ENCODE measurements at regions not wholly inside any gene's neighbourhood (a gene's known extent, or its start where the extent isn't known, plus 50 kb on each side); places are given as distances from the start of the nearest gene placed in this dataset.

DNA sequence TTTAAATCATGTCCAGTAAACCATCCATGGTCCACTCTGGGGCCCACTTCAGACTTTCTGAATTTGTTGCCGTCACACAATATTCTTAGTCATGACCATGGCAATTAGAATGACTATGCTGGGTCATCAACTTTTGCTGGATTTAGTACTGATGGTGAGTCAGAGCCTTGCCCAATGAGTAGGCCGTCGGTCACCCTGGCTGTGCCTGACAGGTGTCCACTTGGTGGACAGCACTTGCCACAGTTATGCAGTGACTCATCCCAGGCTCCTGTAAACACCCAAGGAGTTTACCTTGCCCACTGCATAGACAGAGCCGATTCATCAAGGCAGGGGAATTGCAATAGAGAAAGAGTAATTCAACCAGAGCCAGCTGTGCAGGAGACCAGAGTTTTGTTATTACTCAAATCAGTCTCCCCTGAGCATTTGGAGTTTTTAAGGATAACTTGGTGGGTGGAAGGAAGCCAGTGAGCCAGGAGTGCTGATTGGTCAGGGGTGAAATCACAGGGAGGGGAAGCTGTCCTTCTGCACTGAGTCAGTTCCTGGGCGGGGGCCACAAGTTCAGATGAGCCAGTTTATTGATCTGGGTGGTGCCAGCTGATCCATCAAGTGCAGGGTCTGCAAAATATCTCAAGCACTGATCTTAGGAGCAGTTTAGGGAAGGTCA is 333.8 kb downstream of the PTPRU start:
- DNase-seq, result no peak
- H3K36me3 ChIP-seq, result no peaks in the 10 kb centered on the region
- no peaks in the 10 kb centered on the region for H3K9me3 ChIP-seq (ENCODE audit: severe bottlenecking)
- TF ChIP-seq, protein P1, sequence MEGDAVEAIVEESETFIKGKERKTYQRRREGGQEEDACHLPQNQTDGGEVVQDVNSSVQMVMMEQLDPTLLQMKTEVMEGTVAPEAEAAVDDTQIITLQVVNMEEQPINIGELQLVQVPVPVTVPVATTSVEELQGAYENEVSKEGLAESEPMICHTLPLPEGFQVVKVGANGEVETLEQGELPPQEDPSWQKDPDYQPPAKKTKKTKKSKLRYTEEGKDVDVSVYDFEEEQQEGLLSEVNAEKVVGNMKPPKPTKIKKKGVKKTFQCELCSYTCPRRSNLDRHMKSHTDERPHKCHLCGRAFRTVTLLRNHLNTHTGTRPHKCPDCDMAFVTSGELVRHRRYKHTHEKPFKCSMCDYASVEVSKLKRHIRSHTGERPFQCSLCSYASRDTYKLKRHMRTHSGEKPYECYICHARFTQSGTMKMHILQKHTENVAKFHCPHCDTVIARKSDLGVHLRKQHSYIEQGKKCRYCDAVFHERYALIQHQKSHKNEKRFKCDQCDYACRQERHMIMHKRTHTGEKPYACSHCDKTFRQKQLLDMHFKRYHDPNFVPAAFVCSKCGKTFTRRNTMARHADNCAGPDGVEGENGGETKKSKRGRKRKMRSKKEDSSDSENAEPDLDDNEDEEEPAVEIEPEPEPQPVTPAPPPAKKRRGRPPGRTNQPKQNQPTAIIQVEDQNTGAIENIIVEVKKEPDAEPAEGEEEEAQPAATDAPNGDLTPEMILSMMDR (IDR thresholded peaks at IDR 0.05; ENCODE audit: low read depth, low read length), result no peak
- no peaks in the 10 kb centered on the region for H3K27me3 ChIP-seq (ENCODE audit: insufficient read depth, low read depth, severe bottlenecking)
- no peak overlapping the region for H3K27ac ChIP-seq
- H3K4me3 ChIP-seq (ENCODE audit: low read depth, low read length), result no peak overlapping the region

DNA sequence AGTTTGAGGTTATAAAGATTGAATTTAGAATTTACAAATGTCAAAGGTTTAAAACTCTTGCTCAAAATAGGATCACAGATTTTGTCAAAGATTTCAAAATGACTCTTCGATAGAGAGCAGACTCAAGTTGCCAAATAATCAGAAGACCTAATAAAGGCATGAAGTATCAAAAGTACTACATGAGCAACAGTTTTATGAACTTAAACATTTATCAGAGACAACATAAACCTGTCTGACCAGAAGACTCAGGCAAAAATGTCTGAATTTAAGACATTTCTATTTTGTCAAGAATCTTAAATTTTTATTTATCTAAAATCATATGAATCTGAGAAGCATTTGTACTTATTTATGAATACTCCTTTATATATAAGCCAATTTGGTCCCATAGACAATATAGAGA is 330.9 kb downstream of the PTPRU start:
- Histone ChIP-seq H3K9me3 (ENCODE audit: severe bottlenecking) (peaks cover 20% of the 10 kb centered on the region), H3K4me3 (ENCODE audit: low read depth, low read length) (no peak overlapping the region), H3K36me3 (no peaks in the 10 kb centered on the region), H3K27me3 (ENCODE audit: insufficient read depth, low read depth, severe bottlenecking) (no peaks in the 10 kb centered on the region), H3K27ac (no peak overlapping the region)
- TF ChIP-seq, protein P1 (IDR thresholded peaks at IDR 0.05; ENCODE audit: low read depth, low read length), result no peak
- DNase-seq, result no peak

DNA sequence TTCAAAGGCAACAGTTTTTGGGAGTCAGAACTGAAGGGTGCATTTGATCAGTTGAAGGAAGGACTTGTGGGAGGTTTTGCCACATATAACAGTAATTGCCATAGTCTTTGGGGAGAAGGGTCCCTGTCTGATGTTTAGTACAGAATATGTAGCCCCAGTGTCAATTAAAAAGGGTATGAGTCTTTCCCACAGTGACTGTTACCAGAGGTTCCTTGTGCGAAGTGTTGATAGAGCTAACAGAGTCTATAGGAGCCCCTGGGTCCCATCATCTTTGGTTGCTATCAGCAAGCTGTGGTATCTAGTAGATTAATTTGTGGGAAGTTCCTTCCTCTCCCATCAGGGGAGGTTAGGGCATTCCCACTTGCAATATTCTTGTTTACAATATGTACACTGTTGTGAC is 329.2 kb downstream of the PTPRU start:
- H3K9me3 ChIP-seq (ENCODE audit: severe bottlenecking), result peaks cover 25% of the 10 kb centered on the region
- DNase-seq, result no peak
- no peaks in the 10 kb centered on the region for H3K27me3 ChIP-seq (ENCODE audit: insufficient read depth, low read depth, severe bottlenecking)
- no peaks in the 10 kb centered on the region for H3K36me3 ChIP-seq
- TF ChIP-seq, protein P1 (IDR thresholded peaks at IDR 0.05; ENCODE audit: low read depth, low read length), result no peak
- no peak overlapping the region for H3K27ac ChIP-seq
- no peak overlapping the region for H3K4me3 ChIP-seq (ENCODE audit: low read depth, low read length)

DNA sequence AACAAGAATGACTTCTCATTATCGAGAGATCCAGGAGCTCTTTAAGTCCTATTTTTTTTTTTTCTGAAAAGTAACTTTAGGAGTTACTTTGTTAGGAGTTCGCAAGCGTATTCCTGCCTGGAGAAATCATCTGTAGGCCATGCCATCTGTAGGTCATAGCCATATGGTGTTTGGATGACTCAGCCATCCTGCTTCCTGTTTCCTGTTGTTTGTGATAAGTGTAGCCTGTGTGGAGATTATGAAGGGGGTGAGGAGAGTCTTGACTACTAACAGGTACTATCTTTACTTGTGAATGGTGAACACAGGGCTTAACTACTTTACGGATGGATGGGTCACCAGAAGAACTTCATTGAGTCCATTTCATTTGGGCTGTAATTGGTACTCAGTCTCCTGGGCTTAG is 327.2 kb downstream of the PTPRU start:
- Histone ChIP-seq H3K27me3 (ENCODE audit: insufficient read depth, low read depth, severe bottlenecking) (no peaks in the 10 kb centered on the region), H3K36me3 (no peaks in the 10 kb centered on the region), H3K9me3 (ENCODE audit: severe bottlenecking) (peaks cover 25% of the 10 kb centered on the region), H3K27ac (no peak overlapping the region), H3K4me3 (ENCODE audit: low read depth, low read length) (no peak overlapping the region)
- TF ChIP-seq, protein P1 (IDR thresholded peaks at IDR 0.05; ENCODE audit: low read depth, low read length), result no peak
- DNase-seq, result no peak

DNA sequence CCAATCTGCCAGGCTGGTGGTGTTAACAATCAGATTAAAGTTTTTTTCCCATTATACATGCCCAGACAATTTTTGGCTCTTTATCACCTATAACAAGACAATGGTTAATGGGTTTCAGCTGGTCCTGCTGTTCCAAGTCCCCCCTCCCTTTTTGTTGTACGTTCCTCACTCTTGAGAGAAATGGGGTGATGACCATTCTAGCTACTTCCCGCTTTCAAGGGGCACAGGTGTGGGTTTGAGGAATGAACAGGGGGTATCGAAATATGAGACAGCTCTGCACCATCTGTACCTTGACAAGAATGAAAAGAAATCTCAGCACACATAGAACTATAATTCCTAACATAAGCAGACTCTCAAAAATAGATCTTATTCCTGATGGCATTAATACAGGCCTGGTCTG is 326.8 kb downstream of the PTPRU start:
- no peak overlapping the region for H3K4me3 ChIP-seq (ENCODE audit: low read depth, low read length)
- no peaks in the 10 kb centered on the region for H3K36me3 ChIP-seq
- H3K27ac ChIP-seq, result no peak overlapping the region
- no peaks in the 10 kb centered on the region for H3K27me3 ChIP-seq (ENCODE audit: insufficient read depth, low read depth, severe bottlenecking)
- TF ChIP-seq, protein P1 (IDR thresholded peaks at IDR 0.05; ENCODE audit: low read depth, low read length), result no peak
- peaks cover 25% of the 10 kb centered on the region for H3K9me3 ChIP-seq (ENCODE audit: severe bottlenecking)
- DNase-seq, result no peak

DNA sequence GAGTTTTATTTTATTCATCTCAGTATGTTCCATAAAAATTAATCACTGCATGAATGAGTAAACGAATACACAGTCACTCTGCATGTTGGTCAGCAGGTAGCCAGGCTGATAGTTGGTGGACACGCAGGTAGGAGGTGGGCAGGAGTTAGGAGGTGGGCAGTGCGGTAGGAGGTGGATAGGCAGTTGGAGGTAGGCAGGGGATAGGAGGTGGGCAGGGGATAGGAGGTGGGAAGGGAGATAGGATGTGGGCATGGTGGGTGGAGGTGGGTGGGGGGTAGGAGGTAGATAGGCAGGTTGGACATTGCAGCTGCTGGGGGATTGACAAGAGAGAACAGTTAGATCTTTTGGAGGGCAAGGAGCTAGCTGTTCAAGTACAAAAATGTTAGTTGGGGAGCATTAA is 322.7 kb downstream of the PTPRU start:
- no peak overlapping the region for H3K27ac ChIP-seq
- TF ChIP-seq, protein P1 (IDR thresholded peaks at IDR 0.05; ENCODE audit: low read depth, low read length), result no peak
- DNase-seq, result no peak
- peaks cover 23% of the 10 kb centered on the region for H3K9me3 ChIP-seq (ENCODE audit: severe bottlenecking)
- H3K4me3 ChIP-seq (ENCODE audit: low read depth, low read length), result no peak overlapping the region
- H3K36me3 ChIP-seq, result no peaks in the 10 kb centered on the region
- no peaks in the 10 kb centered on the region for H3K27me3 ChIP-seq (ENCODE audit: insufficient read depth, low read depth, severe bottlenecking)
